Right cardiac atrium (tissue), 5 donors: ENCODE measurements at regions not wholly inside any gene's neighbourhood (a gene's known extent, or its start where the extent isn't known, plus 50 kb on each side); places are given as distances from the start of the nearest gene placed in this dataset.

Experiments
- ATAC-seq, 2 donors: fragments of 200-7000 bp; cut with Tn5 transposase; one replicate each; pipeline versions ENCODE4 v1.8.0 to v1.9.1; 2020; ENCODE audit warnings: moderate library complexity in 2 of 2, mild to moderate bottlenecking in 1 of 2
- DNase-seq, 3 donors: peaks; one replicate each; pipeline ENCODE4 v3.0.0-alpha.2; 2020
- H3K27ac ChIP-seq: one replicate; pipeline ENCODE4 v1.5.1; 2013; ENCODE audit warnings: mild to moderate bottlenecking, low read length, control low read depth, moderate library complexity
- H3K27me3 ChIP-seq: one replicate; pipeline ENCODE4 v1.6.1; 2013; ENCODE audit not compliant: control insufficient read depth, insufficient read depth
- H3K4me1 ChIP-seq: one replicate; pipeline ENCODE4 v1.6.1; 2013; ENCODE audit warnings: low read length; ENCODE audit not compliant: control insufficient read depth, insufficient read depth
- H3K4me3 ChIP-seq: one replicate; pipeline ENCODE4 v1.5.1; 2013; ENCODE audit warnings: low read length, control low read depth
- H3K9me3 ChIP-seq: one replicate; pipeline ENCODE4 v1.6.1; 2013; ENCODE audit warnings: low read length; ENCODE audit not compliant: control insufficient read depth
- WGBS: extraction: QIAGEN DNeasy Blood & Tissue Kit; methylation state at CpG from one replicate; pipeline ENCODE4 v1.1.7; 2013; 5-methylcytosine and 5-hydroxymethylcytosine counted together
- intact Hi-C, 4 donors: fragments of 100-400 bp; cut with DNase I; formaldehyde crosslinking; loops; one replicate each; pipeline versions ENCODE4 v1.11.0 to v1.14.0; 2022 to 2023
- donor health status: healthy with polysubstance abuse.
- donor health status: DM: no; HTN: yes; CAD: no.
- donor health status: DM: no; HTN: no; CAD: no.
- donor health status: DM: no; HTN: yes; CAD: no; lungs with severe emphysema.
- donor health status: DM: yes; HTN: yes; CAD: no.

DNA sequence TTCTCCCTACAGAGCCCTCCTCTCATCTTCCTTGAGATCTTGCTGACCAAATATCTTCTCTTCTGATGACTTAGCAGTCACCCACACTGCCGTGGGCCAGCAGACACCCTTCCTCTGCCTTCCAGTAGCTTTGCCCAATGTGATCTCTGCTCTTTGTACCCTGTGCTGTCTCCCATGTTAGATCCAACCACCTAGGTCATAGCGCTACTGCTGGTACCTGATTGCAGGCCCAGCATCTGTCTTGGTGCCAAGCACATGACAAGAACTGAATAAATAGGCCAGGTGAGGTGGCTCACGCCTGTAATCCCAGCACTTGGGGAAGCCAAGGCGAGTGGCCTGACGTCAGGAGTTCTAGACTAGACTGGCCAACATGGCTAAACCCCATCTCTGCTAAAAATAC is 149.7 kb downstream of the TM9SF2 start:
- DNase-seq (no peak), ATAC-seq (no peak)
- intact Hi-C loops = loop anchor here in 3 of 4 donors (10.0 kb wide), 3 partner anchors 264 to 864 kb away; no protein-coding TSS in a partner anchor
- WGBS = 92% methylated on average over 5 of the region's 5 CpGs
- H3K9me3 ChIP-seq = no peaks in the 10 kb centered on the region
- no peak overlapping the region for H3K4me3 ChIP-seq
- no peak overlapping the region for H3K27ac ChIP-seq
- no peaks in the 10 kb centered on the region for H3K27me3 ChIP-seq
- H3K4me1 ChIP-seq = no peaks in the 10 kb centered on the region

DNA sequence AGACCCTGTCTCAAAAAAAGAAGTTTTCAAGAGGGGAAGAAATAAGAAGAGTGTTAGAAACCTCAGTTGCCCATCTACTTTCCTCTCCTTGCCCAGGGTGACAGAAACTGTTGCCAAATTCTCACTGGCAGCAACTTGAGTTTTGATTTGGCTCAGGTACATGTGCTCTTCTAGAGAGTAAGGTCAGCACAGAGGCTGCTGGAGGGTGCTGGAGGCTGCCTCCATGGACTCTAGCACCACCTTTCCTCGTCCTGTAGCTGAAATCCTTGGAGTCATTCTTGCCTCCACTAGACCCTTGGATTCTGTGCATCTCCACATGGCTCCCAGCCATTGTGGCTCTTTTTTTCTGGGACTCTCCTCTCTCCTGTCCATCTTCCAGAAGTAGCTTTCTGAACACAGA is 149.1 kb downstream of the TM9SF2 start:
- ATAC-seq (no peak), DNase-seq (no peak)
- 85% methylated on average over 1 of the region's 1 CpG for WGBS
- Histone ChIP-seq H3K9me3 (no peaks in the 10 kb centered on the region), H3K4me1 (no peaks in the 10 kb centered on the region), H3K27me3 (no peaks in the 10 kb centered on the region), H3K4me3 (no peak overlapping the region), H3K27ac (no peak overlapping the region)
- intact Hi-C loops = loop anchor here in 3 of 4 donors (10.0 kb wide), 3 partner anchors 264 to 864 kb away; no protein-coding TSS in a partner anchor

DNA sequence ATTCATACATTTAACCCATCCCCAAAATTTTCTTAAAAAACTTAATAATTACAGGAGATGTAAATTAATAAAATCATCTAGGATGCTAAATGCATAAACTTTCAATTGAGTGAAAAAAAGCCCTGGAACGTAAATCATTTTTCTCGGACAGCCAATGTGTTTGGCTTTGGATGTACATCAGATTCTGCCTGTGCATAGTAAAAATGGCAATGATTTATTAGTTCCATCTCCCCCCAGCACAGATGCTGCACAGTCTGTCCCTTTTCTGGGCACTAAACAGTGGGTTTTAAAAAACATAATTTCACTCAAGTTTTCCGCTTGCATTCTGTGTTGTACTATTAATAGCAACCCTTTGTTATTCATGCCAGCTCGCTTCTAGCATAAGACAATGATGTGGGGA is 147.7 kb downstream of the TM9SF2 start:
- no peak overlapping the region for H3K27ac ChIP-seq
- H3K4me3 ChIP-seq = no peak overlapping the region
- ATAC-seq (no peak), DNase-seq (no peak)
- no peaks in the 10 kb centered on the region for H3K27me3 ChIP-seq
- WGBS = 78% methylated on average over 4 of the region's 4 CpGs
- no peaks in the 10 kb centered on the region for H3K4me1 ChIP-seq
- intact Hi-C loops = no loop called here
- H3K9me3 ChIP-seq = no peaks in the 10 kb centered on the region

DNA sequence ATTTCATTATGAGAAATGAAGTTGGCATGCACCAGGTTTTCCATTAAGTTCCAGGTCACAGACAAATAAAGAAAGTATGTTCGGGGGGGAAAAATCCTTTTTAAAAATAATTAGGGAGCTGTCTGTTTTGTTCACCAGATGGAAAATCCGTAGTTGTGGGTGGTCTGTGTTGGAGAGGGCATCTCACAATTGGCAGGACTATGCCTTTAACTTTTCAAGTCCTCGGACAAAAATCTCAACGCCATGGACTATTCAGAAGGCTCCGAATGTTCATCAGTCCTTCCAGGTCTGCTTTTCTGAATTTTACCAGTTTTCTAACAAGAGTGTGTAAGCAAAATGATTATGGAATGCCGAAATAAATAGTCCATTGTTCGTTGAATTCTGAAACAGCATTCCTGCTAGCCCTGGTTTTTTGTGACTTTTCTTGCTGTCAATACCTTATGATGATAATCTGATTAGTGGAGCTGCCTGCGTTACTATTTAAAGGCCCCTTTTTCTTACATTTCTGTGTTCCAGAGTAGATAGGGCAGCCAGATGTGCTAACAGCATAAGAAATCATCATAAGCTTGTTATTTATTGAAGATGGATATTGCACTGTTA is 146.9 kb downstream of the TM9SF2 start:
- Histone ChIP-seq H3K4me1 (no peaks in the 10 kb centered on the region), H3K9me3 (no peaks in the 10 kb centered on the region), H3K27ac (no peak overlapping the region), H3K4me3 (no peak overlapping the region), H3K27me3 (no peaks in the 10 kb centered on the region)
- intact Hi-C loops = no loop called here
- no peak for ATAC-seq
- 77% methylated on average over 8 of the region's 8 CpGs for WGBS
- no peak for DNase-seq

DNA sequence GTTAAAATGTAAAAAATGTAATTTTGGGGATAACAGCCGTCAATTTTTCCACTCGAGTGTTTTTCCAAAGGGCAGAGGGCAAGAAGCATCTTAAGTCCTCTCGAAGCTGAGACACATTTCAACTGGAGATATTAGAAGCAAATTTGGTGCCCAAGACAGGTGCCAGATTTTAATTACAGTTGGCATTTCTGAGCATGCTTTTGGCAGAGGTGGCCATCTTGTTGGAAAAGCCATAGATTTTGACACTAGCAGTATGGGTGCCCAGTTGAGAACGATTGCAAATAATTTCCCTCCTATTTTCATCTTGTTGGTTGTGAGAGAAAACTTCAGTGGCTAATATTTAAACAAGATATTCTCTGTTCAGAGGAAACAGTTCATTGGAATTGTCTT is 146.3 kb downstream of the TM9SF2 start:
- 80% methylated on average over 4 of the region's 4 CpGs for WGBS

DNA sequence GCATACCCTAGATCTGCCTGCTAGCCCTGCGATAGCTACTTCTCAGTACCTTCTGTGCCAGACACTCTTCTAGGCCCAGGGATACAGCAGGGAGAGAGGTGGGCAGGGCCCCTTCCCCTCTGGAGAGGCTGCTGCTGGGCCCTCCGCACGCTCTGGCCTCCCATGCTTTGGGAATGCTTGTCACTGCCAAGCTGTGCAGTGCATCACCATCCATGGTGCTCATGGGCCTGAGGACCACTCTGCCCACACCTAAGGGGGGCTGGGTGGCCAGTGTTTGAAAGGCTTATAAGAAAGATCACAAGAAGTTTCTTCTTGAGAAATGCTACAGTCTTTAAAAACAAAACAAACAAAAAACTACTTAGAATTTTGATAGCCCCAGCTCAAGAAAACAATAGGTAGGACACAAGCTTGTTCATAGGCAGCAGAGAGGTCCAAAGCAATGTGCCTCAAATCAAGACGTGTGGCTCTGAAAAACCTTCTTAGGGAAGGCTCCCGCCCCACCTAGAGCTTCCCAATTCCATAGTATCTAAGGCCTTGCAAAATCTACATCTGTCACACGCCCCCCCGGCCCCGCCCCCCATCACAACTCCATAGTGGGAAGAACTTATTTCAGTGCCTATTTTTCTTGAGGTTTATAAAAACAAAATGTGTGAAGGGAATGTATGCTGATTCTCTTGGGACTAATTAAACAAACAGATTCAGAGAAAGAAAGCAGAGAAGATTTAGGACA is 145.8 kb downstream of the TM9SF2 start:
- no peaks in the 10 kb centered on the region for H3K27me3 ChIP-seq
- H3K27ac ChIP-seq = no peak overlapping the region
- H3K4me1 ChIP-seq = no peaks in the 10 kb centered on the region
- H3K9me3 ChIP-seq = no peaks in the 10 kb centered on the region
- intact Hi-C loops = no loop called here
- H3K4me3 ChIP-seq = no peak overlapping the region
- whole genome bisulfite sequencing = 91% methylated on average over 8 of the region's 8 CpGs
- DNase-seq (no peak), ATAC-seq (no peak)

More for the DNA sequence above, 146.3 kb downstream of the TM9SF2 start:
- DNase-seq (no peak), ATAC-seq (no peak)
- no peak overlapping the region for H3K4me3 ChIP-seq
- intact Hi-C loops = no loop called here
- H3K9me3 ChIP-seq = no peaks in the 10 kb centered on the region
- H3K27me3 ChIP-seq = no peaks in the 10 kb centered on the region
- H3K4me1 ChIP-seq = no peaks in the 10 kb centered on the region
- H3K27ac ChIP-seq = no peak overlapping the region

DNA sequence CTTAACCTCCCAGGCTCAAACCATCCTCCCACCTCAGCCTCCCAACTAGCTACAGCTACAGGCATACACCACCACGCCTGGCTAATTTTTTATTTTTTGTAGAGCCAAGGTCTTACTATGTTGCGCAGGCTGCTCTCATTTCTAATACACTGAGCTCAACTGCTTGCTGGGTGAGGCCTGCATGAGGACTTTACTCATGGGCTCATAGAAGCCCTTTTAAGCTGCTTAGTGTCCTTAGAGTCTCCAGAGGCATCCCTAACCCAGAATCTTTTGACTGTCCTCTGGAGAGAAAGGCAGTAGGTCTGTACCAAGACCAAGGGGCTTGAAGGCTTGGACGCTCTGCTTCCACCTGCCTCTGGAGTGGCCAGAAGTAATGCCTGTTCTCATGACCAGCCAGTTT is 141.6 kb downstream of the TM9SF2 start:
- no peak for ATAC-seq
- intact Hi-C loops = no loop called here
- Histone ChIP-seq H3K4me1 (no peaks in the 10 kb centered on the region), H3K9me3 (no peaks in the 10 kb centered on the region), H3K27me3 (no peaks in the 10 kb centered on the region), H3K4me3 (no peak overlapping the region), H3K27ac (no peak overlapping the region)
- no peak for DNase-seq
- whole genome bisulfite sequencing = 97% methylated on average over 3 of the region's 3 CpGs

DNA sequence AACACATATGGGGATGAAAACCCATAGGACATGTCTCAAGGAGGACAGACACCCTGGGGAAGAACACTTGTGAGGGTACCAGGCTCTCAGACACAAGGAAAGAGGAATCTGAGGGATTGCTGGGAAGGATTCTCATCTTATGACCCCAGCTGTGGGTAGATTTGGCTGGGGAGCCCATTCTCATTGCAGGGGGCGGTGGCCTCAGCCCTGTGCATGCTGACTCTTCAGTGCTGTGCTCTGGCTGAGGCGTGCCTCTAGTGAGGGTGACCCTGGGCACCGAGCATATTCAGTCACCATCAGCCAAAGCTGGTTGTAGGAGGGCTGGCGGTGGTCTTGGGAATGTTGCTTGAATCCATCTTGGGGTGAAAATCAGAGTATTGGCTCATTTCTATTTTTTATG is 140.7 kb downstream of the TM9SF2 start:
- 91% methylated on average over 4 of the region's 4 CpGs for WGBS
- DNase-seq (no peak), ATAC-seq (no peak)

DNA sequence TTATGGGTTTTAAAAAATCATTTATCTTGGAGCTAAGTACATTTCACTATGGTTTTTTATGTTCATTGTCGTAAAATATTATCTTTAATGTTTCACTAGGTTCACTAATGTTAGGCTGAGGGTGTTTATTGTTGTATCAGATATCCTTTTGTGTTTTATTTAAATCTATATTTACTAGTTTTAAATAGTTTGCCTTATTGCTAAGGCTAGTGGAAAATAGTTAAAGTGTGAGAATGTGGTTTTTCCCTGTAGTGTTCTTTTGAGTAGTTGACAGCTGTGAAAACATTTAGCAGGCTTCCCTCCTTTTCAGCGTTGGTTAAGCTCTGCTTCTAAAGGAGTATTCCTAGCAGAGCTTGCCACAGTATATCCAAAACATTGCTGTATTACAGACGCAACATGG is 139.0 kb downstream of the TM9SF2 start:
- WGBS = 72% methylated on average over 3 of the region's 3 CpGs

More for the DNA sequence above, 140.7 kb downstream of the TM9SF2 start:
- Histone ChIP-seq H3K9me3 (no peaks in the 10 kb centered on the region), H3K27me3 (no peaks in the 10 kb centered on the region), H3K4me3 (no peak overlapping the region), H3K27ac (no peak overlapping the region), H3K4me1 (no peaks in the 10 kb centered on the region)
- intact Hi-C loops = no loop called here

DNA sequence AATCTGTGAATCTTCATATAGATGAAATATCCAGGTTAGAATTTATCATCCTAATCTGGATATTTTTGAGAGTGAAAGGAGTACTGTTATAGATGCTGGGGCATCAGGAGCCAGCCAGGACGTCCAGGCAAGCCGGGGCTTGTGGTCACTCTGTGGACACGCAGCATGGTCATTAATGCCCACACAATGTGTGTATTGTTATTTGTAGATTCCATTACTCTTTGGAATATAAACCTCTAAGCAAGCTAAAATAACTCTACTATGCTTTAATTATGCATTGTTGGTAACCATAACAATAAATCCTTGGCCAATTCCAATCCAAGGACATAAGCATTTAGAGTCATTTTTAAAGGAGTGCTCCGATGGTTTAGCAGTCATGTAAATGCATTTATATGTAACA is 137.9 kb downstream of the TM9SF2 start:
- WGBS = 87% methylated on average over 4 of the region's 4 CpGs
- Histone ChIP-seq H3K4me3 (no peak overlapping the region), H3K9me3 (no peaks in the 10 kb centered on the region), H3K27me3 (no peaks in the 10 kb centered on the region), H3K4me1 (no peaks in the 10 kb centered on the region), H3K27ac (no peak overlapping the region)
- DNase-seq (no peak), ATAC-seq (no peak)
- intact Hi-C loops = no loop called here

More for the DNA sequence above, 139.0 kb downstream of the TM9SF2 start:
- no peaks in the 10 kb centered on the region for H3K4me1 ChIP-seq
- H3K4me3 ChIP-seq = no peak overlapping the region
- no peak overlapping the region for H3K27ac ChIP-seq
- intact Hi-C loops = no loop called here
- no peak for ATAC-seq
- no peaks in the 10 kb centered on the region for H3K27me3 ChIP-seq
- H3K9me3 ChIP-seq = no peaks in the 10 kb centered on the region
- no peak for DNase-seq

DNA sequence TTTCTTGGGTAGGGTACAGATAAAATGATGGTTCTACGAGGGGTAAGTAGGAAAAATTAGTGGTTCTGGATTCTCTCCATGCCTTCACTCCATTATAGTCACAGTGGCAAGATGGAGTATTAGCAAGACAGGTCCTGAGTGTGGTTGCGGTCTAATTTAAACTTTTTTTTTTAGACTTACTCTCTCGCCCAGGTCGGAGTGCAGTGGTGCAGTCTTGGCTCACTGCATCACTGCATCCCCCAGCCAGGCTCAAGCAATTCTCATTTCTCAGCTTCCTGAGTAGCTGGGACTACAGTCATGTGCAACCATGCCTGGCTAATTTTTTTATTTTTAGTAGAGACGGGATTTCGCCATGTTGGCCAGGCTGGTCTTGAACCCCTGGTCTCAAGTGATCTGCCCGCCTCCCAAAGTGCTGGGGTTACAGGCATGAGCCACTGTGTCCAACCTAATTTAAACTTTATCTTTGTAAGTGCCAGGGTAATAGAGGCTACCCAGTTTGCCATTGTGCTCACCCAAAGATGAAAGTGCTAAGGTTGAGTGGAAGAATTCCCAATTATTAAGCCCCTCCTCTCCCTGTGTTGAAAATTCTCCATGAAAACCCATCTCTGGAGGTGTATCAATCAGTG is 135.6 kb downstream of the TM9SF2 start:
- ATAC-seq (no peak), DNase-seq (no peak)
- intact Hi-C loops = no loop called here
- Histone ChIP-seq H3K4me3 (no peak overlapping the region), H3K9me3 (no peaks in the 10 kb centered on the region), H3K27ac (no peak overlapping the region), H3K4me1 (no peaks in the 10 kb centered on the region), H3K27me3 (no peaks in the 10 kb centered on the region)
- WGBS = 95% methylated on average over 7 of the region's 7 CpGs
